Endothelial cell of umbilical vein (primary cell): ENCODE measurements at regions not wholly inside any gene's neighbourhood (a gene's known extent, or its start where the extent isn't known, plus 50 kb on each side); places are given as distances from the start of the nearest gene placed in this dataset.

Source experiments
- CTCF ChIP-seq, 2 donors: IDR thresholded peaks; 1 replicate in 1 of 2; 2 replicates in 1 of 2; pipeline ENCODE4 v1.5.1; 2011; ENCODE audit warnings: low read length in 2 of 2, mild to moderate bottlenecking in 2 of 2, moderate library complexity in 2 of 2, control low read depth in 1 of 2, inconsistent platforms in 1 of 2, low read depth in 1 of 2; ENCODE audit not compliant: insufficient read depth in 1 of 2; ENCODE audit errors: extremely low read depth in 1 of 2
- EZH2 ChIP-seq: IDR thresholded peaks from 2 replicates; pipeline ENCODE4 v1.6.1; 2012; ENCODE audit warnings: borderline replicate concordance, low read depth, mild to moderate bottlenecking, moderate library complexity, low read length, inconsistent platforms; ENCODE audit not compliant: severe bottlenecking
- FOS ChIP-seq: IDR thresholded peaks from 2 replicates; pipeline ENCODE4 v1.6.1; 2011; ENCODE audit warnings: mild to moderate bottlenecking, low read length, moderate library complexity, borderline replicate concordance; ENCODE audit not compliant: insufficient read depth
- GATA2 ChIP-seq: IDR thresholded peaks from 2 replicates; pipeline ENCODE4 v1.7.0; 2011; ENCODE audit warnings: low read depth, mild to moderate bottlenecking, moderate library complexity, mixed read lengths, low read length; ENCODE audit not compliant: insufficient read length, insufficient read depth
- JUN ChIP-seq: IDR thresholded peaks from 2 replicates; pipeline ENCODE4 v1.6.1; 2011; ENCODE audit warnings: borderline replicate concordance, low read depth; ENCODE audit not compliant: insufficient read length, insufficient read depth
- POLR2A ChIP-seq: IDR thresholded peaks from 2 replicates; pipeline ENCODE4 v1.6.1; 2012; ENCODE audit warnings: low read depth, mild to moderate bottlenecking, control low read depth, low read length
- POLR2AphosphoS5 ChIP-seq: IDR thresholded peaks from 2 replicates; pipeline ENCODE4 v1.6.1; 2012; ENCODE audit warnings: low read depth, mild to moderate bottlenecking, control low read depth, low read length, moderate library complexity; ENCODE audit not compliant: insufficient read depth
- TF ChIP-seq, protein P1 (sequence below): IDR thresholded peaks from 2 replicates; pipeline ENCODE4 v1.6.1; 2011; ENCODE audit not compliant: insufficient read depth, insufficient read length

GRCh38 chr15:87573039-87573438 is 683.5 kb downstream of the NTRK3 start:
- TF ChIP-seq CTCF (IDR thresholded peaks at IDR 0.05; ENCODE audit: extremely low read depth in 1 of 2, insufficient read depth in 1 of 2, low read depth in 1 of 2, low read length in 2 of 2) (no peak), JUN (no peak), POLR2AphosphoS5 (no peak), FOS (no peak), POLR2A (no peak), EZH2 (no peak), GATA2 (no peak)
- TF ChIP-seq, protein P1, sequence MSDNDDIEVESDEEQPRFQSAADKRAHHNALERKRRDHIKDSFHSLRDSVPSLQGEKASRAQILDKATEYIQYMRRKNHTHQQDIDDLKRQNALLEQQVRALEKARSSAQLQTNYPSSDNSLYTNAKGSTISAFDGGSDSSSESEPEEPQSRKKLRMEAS = no peak
